Type B pancreatic cell (in vitro differentiated cells): ENCODE measurements at regions not wholly inside any gene's neighbourhood (a gene's known extent, or its start where the extent isn't known, plus 50 kb on each side); places are given as distances from the start of the nearest gene placed in this dataset.

ENCODE experiments used
- DNase-seq: peaks from one replicate; pipeline ENCODE4 v3.0.0; 2021; ENCODE audit warnings: mixed read lengths; ENCODE audit not compliant: unreplicated experiment; ENCODE audit errors: extremely low spot score
- H3K27ac Mint-ChIP-seq: 2 replicates; pipeline ENCODE4 v1.8.0; 2021; ENCODE audit warnings: mild to moderate bottlenecking, mixed read lengths
- H3K27me3 Mint-ChIP-seq: 2 replicates; pipeline ENCODE4 v1.8.0; 2021; ENCODE audit warnings: mixed read lengths
- H3K36me3 Mint-ChIP-seq: 2 replicates; pipeline ENCODE4 v1.8.0; 2021; ENCODE audit warnings: mixed read lengths
- H3K4me1 Mint-ChIP-seq: one replicate; pipeline ENCODE4 v1.8.0; 2021; ENCODE audit warnings: mixed read lengths; ENCODE audit not compliant: unreplicated experiment
- H3K4me3 Mint-ChIP-seq: 2 replicates; pipeline ENCODE4 v1.8.0; 2021; ENCODE audit warnings: mild to moderate bottlenecking, mixed read lengths
- H3K9me3 Mint-ChIP-seq: 2 replicates; pipeline ENCODE4 v1.8.0; 2021; ENCODE audit warnings: mixed read lengths
- TF ChIP-seq, protein P1 (sequence below): fragments of 200-600 bp; sonication (generic); conservative IDR thresholded peaks from 2 replicates; pipeline ENCODE4 v1.5.0; 2021; ENCODE audit warnings: antibody characterized with exemption, mild to moderate bottlenecking

DNA sequence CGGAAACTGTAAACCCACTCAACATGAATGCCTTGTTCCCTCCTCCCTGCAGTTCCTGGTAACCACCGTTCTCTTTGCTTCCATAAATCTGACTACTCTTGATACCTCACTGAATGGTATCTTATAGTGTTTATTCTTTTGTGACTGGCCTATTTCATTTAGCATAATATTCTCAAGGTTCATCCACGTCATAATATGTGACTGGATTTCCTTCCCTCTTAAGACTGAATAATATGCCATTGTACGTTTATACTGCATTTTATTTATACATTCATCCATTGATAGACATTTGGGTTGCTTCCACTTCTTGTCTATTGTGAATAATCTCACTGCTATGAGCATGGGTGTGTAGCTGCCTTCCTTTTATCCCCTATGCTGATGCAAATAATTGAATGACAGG is 253.3 kb upstream of the SMARCA2 start:
- Mint-ChIP-seq H3K27me3 (no peaks in the 10 kb centered on the region), H3K4me1 (no peaks in the 10 kb centered on the region)
- DNase-seq, result no peak

DNA sequence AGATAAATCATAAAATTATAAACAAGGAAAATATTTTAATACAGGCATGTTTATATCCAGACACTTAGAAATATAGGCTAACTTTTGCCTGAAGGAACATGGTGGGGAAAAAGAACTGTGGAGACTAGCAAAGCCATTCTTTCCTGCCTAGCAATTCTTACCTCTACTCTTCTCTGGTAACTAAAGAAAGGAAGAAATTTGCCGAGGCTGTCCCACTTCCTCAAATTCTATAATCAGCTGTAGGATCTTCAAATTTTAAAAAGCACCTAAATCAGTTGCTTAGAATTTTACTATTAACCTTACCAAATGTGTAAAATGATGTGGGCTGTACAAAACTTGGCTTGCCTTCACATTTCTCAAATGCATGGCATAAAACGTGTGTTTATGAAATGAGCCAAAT is 249.1 kb upstream of the SMARCA2 start:
- DNase-seq, result no peak
- H3K36me3 Mint-ChIP-seq, result no peaks in the 10 kb centered on the region
- TF ChIP-seq, protein P1, sequence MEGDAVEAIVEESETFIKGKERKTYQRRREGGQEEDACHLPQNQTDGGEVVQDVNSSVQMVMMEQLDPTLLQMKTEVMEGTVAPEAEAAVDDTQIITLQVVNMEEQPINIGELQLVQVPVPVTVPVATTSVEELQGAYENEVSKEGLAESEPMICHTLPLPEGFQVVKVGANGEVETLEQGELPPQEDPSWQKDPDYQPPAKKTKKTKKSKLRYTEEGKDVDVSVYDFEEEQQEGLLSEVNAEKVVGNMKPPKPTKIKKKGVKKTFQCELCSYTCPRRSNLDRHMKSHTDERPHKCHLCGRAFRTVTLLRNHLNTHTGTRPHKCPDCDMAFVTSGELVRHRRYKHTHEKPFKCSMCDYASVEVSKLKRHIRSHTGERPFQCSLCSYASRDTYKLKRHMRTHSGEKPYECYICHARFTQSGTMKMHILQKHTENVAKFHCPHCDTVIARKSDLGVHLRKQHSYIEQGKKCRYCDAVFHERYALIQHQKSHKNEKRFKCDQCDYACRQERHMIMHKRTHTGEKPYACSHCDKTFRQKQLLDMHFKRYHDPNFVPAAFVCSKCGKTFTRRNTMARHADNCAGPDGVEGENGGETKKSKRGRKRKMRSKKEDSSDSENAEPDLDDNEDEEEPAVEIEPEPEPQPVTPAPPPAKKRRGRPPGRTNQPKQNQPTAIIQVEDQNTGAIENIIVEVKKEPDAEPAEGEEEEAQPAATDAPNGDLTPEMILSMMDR, result no peak
- no peak overlapping the region for H3K4me3 Mint-ChIP-seq
- no peaks in the 10 kb centered on the region for H3K27me3 Mint-ChIP-seq
- no peaks in the 10 kb centered on the region for H3K4me1 Mint-ChIP-seq
- H3K9me3 Mint-ChIP-seq, result no peaks in the 10 kb centered on the region
- no peak overlapping the region for H3K27ac Mint-ChIP-seq

More for the DNA sequence above, 253.3 kb upstream of the SMARCA2 start:
- Mint-ChIP-seq H3K9me3 (no peaks in the 10 kb centered on the region), H3K4me3 (no peak overlapping the region), H3K36me3 (no peaks in the 10 kb centered on the region), H3K27ac (no peak overlapping the region)
- TF ChIP-seq, protein P1, result no peak

DNA sequence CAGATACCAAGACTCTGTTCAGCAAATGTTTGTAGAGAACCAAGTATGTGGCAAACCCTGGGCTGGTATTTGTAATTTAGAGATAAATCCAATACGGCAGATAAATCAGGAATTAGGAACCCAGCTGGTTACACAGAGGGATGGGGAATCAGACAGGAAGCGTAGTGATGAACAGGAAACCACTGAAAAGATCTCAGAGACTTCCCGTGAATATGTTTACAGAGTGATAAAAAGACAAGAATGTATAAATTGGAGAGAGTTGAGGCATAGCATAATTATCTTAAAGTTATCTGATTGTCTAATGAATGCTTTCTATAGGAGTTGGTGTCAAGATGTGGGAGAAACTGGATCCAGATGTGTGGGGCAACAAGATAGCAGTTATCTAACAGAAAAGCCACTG is 246.6 kb upstream of the SMARCA2 start:
- H3K9me3 Mint-ChIP-seq, result peaks cover 5% of the 10 kb centered on the region
- no peak overlapping the region for H3K27ac Mint-ChIP-seq
- H3K4me1 Mint-ChIP-seq, result no peaks in the 10 kb centered on the region
- TF ChIP-seq, protein P1, result no peak
- H3K4me3 Mint-ChIP-seq, result no peak overlapping the region
- H3K27me3 Mint-ChIP-seq, result no peaks in the 10 kb centered on the region
- DNase-seq, result no peak
- H3K36me3 Mint-ChIP-seq, result no peaks in the 10 kb centered on the region

DNA sequence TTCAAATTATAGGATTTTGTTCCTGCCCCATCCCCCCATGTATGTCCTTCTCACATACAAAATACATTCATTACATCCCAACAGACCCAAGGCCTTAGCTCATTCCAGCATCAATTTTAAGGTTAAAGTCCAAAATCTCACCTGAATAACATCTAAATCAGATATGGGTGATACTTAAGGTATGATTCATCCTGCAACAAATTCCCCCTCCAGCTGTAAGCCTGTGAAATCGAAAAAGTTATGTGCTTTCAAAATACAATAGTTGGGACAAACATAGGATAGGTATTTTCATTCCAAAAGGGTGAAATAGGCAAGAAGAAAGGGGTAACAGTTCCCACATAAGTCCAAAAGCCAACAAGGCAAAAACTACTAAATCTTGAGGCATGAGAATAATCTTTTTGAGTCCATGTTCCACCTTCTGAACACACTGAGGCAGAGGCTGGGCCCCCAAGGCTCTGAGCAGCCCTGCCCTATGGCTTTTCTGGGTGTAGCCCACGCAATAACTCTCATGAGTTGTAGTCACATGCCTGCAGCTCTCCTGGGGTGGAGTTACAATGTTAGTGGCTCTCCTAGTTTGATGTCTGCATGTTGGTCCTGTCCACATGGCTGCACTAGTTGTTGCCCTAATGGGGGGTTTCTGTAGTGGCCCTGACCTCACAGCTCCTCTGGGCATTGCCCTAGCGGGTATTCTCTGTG is 243.9 kb upstream of the SMARCA2 start:
- H3K9me3 Mint-ChIP-seq, result peaks cover 5% of the 10 kb centered on the region
- no peak overlapping the region for H3K4me3 Mint-ChIP-seq
- peaks cover 9% of the 10 kb centered on the region for H3K4me1 Mint-ChIP-seq
- H3K27ac Mint-ChIP-seq, result no peak overlapping the region
- no peak for DNase-seq
- H3K27me3 Mint-ChIP-seq, result no peaks in the 10 kb centered on the region
- H3K36me3 Mint-ChIP-seq, result no peaks in the 10 kb centered on the region
- TF ChIP-seq, protein P1, result no peak

DNA sequence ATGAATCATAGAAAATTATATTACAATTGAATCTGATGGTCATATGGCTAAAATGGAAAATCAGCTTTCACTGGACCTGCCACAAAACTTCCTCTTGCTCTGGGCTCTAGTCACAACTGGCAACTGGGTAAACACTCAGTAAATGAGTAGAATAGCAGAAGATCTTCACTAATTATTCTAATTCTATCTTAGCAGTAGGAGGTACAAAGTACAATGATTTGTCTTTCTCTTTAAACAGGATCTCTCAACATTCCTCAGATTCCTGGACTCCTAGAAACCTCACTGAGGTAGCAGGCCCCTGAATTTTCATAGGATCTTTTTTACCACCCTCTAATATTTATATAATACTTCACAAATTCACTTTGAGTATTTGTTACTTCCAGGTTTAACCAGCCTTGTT is 239.9 kb upstream of the SMARCA2 start:
- no peak for DNase-seq
- Mint-ChIP-seq H3K36me3 (no peaks in the 10 kb centered on the region), H3K9me3 (peaks cover 5% of the 10 kb centered on the region), H3K4me3 (no peak overlapping the region), H3K27ac (no peak overlapping the region), H3K4me1 (peaks cover 9% of the 10 kb centered on the region), H3K27me3 (no peaks in the 10 kb centered on the region)
- TF ChIP-seq, protein P1, result no peak
